Progenitor cell of endocrine pancreas (in vitro differentiated cells): ENCODE measurements at regions not wholly inside any gene's neighbourhood (a gene's known extent, or its start where the extent isn't known, plus 50 kb on each side); places are given as distances from the start of the nearest gene placed in this dataset.
A peak's percentile ranks its signal among the peaks of the same experiment; 100 is the strongest.

Experiments used
- DNase-seq: peaks from one replicate; pipeline ENCODE4 v3.0.0; 2021; ENCODE audit warnings: low spot score; ENCODE audit not compliant: unreplicated experiment
- H3K27ac Mint-ChIP-seq: 2 replicates; pipeline ENCODE4 v1.8.0; 2021; ENCODE audit warnings: mild to moderate bottlenecking, moderate library complexity, mixed read lengths
- H3K27me3 Mint-ChIP-seq: 2 replicates; pipeline ENCODE4 v1.8.0; 2021; ENCODE audit warnings: mixed read lengths
- H3K36me3 Mint-ChIP-seq: 2 replicates; pipeline ENCODE4 v1.8.0; 2022; ENCODE audit warnings: mixed read lengths; ENCODE audit not compliant: insufficient read depth
- H3K4me1 Mint-ChIP-seq: 2 replicates; pipeline ENCODE4 v1.8.0; 2021; ENCODE audit warnings: low read depth, mixed read lengths
- H3K4me3 Mint-ChIP-seq: 2 replicates; pipeline ENCODE4 v1.8.0; 2021; ENCODE audit warnings: low read depth, mild to moderate bottlenecking, moderate library complexity, mixed read lengths
- H3K9me3 Mint-ChIP-seq: 2 replicates; pipeline ENCODE4 v1.8.0; 2021; ENCODE audit warnings: low read depth, mixed read lengths
- CTCF ChIP-seq: fragments of 200-600 bp; sonication (generic); IDR thresholded peaks from one replicate; pipeline ENCODE4 v1.5.0; 2021; ENCODE audit warnings: antibody characterized with exemption, mild to moderate bottlenecking; ENCODE audit not compliant: unreplicated experiment

DNA sequence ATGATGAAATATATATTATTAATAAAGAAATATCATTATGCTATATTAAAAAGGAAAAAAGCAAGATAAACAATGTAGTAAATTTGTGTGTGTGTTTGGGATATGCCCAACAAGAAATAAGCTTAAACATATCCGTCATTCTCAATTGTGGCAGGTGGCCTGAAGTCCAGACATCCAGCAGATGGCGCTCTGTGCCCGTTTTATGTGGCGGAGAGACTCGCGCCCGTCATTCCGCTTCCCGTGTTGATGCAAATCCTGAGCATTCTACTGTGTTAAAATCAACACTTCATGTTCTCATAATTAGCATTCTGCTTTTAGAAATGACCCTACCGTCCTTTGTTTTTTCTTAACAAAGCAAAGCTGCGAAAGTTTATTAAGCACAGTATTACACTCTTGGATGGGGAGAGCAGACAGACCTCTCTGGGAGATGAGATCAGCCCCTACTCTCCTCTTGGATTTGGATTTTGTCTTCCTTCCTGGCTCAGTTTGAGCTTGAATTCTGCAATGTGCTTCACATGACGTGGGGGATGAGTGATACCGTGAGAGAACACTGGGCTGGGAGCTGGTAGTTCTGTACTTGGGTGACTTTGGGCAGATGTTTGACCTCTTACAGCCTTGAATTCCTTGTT is 125.8 kb downstream of the MCHR2 start:
- TF ChIP-seq CTCF: peak; percentile 99
- H3K27ac Mint-ChIP-seq: no peak overlapping the region
- peaks cover 42% of the 10 kb centered on the region for H3K27me3 Mint-ChIP-seq
- no peaks in the 10 kb centered on the region for H3K9me3 Mint-ChIP-seq
- H3K36me3 Mint-ChIP-seq: no peaks in the 10 kb centered on the region
- peak; percentile 75 for DNase-seq
- no peak overlapping the region for H3K4me3 Mint-ChIP-seq
- peaks cover 1% of the 10 kb centered on the region for H3K4me1 Mint-ChIP-seq
